PC-9 (cell line): ENCODE measurements at regions not wholly inside any gene's neighbourhood (a gene's known extent, or its start where the extent isn't known, plus 50 kb on each side); places are given as distances from the start of the nearest gene placed in this dataset.

Experiments
- EZH2 ChIP-seq: fragments of 200-600 bp; sonication (generic); IDR thresholded peaks from 2 replicates; pipeline ENCODE4 v1.8.0; 2017; ENCODE audit warnings: antibody characterized with exemption, low read depth
- TF ChIP-seq, protein P1 (sequence below): fragments of 200-600 bp; sonication (generic); conservative IDR thresholded peaks from 2 replicates; pipeline ENCODE4 v1.6.1; 2017; ENCODE audit warnings: mixed run types, antibody characterized with exemption, mild to moderate bottlenecking, moderate library complexity

DNA sequence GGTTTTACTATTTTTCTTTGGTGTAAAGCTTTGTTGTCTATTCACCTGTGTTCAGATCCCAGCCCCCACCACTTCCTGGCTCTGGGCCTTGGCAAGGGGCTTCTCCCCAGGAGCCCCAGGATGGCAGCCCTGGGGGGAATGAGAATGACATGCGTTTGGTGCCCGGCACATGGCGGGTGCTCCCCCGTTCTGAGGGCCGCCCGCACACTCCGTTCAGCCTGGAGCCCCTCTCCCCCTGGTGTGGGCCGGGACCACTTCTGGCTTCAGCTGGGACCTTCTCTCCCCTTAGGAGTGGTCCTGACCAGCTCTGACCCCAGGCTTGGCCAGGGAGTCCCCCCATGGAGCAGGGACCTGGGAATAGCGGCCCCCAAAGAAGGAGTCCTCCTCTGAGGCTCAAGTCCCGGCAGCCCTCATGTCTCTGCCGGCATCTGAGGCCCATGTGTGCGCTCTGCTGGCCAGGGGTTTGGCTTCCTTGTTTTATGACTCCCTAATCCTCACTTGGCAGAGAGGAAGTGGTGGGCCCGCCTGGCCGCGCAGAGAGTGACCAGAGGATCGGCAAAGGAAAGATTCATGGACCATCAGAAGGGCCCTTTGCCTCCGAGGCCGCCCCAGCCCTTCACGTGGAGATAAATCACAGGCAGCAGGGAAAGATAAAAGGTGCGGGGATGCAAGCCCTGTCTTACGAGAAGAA lies 57.0 kb upstream of the LMX1B start:
- TF ChIP-seq EZH2, result no peak
- TF ChIP-seq, protein P1, sequence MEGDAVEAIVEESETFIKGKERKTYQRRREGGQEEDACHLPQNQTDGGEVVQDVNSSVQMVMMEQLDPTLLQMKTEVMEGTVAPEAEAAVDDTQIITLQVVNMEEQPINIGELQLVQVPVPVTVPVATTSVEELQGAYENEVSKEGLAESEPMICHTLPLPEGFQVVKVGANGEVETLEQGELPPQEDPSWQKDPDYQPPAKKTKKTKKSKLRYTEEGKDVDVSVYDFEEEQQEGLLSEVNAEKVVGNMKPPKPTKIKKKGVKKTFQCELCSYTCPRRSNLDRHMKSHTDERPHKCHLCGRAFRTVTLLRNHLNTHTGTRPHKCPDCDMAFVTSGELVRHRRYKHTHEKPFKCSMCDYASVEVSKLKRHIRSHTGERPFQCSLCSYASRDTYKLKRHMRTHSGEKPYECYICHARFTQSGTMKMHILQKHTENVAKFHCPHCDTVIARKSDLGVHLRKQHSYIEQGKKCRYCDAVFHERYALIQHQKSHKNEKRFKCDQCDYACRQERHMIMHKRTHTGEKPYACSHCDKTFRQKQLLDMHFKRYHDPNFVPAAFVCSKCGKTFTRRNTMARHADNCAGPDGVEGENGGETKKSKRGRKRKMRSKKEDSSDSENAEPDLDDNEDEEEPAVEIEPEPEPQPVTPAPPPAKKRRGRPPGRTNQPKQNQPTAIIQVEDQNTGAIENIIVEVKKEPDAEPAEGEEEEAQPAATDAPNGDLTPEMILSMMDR, result no peak
